ENCODE measurements at regions not wholly inside any gene's neighbourhood (a gene's known extent, or its start where the extent isn't known, plus 50 kb on each side); places are given as distances from the start of the nearest gene placed in this dataset.

GRCh38 chr5:23591250-23591649 is 83.8 kb downstream of the PRDM9 start:
- no peak for TF ChIP-seq EZH2 (IDR thresholded peaks at IDR 0.05; ENCODE audit: borderline replicate concordance, low read length)
- no peak for TF ChIP-seq CTCF (conservative IDR thresholded peaks at IDR 0.05 in 1 of 2, IDR thresholded peaks at IDR 0.05 in 1 of 2; ENCODE audit: extremely low read depth in 1 of 2, insufficient read depth in 1 of 2, low read depth in 1 of 2, low read length in 2 of 2)

Data from mammary epithelial cell (primary cell).